ENCODE measurements at regions not wholly inside any gene's neighbourhood (a gene's known extent, or its start where the extent isn't known, plus 50 kb on each side); places are given as distances from the start of the nearest gene placed in this dataset.

- DNase-seq = peak; percentile 27
Measured at GRCh38 chr11:127451861-127452260, 451.3 kb upstream of the KIRREL3 start.

GRCh38 chr11:127448101-127448500, 447.5 kb upstream of the KIRREL3 start:
- DNase-seq = no peak

GRCh38 chr11:127445476-127445875, 444.9 kb upstream of the KIRREL3 start:
- no peak for DNase-seq

- DNase-seq = no peak
Measured at GRCh38 chr11:127443297-127443696, 442.7 kb upstream of the KIRREL3 start.

GRCh38 chr11:127440616-127441015, 440.0 kb upstream of the KIRREL3 start:
- no peak for DNase-seq

GRCh38 chr11:127425281-127425680, 424.7 kb upstream of the KIRREL3 start:
- DNase-seq = no peak

GRCh38 chr11:127424661-127425060, 424.1 kb upstream of the KIRREL3 start:
- no peak for DNase-seq

- DNase-seq = no peak
Measured at GRCh38 chr11:127420139-127420538, 419.6 kb upstream of the KIRREL3 start.

- DNase-seq = no peak
Measured at GRCh38 chr11:127412722-127413380, 412.3 kb upstream of the KIRREL3 start.

- DNase-seq = no peak
Measured at GRCh38 chr11:127412234-127412633, 411.7 kb upstream of the KIRREL3 start.

- no peak for DNase-seq
Measured at GRCh38 chr11:127411283-127411682, 410.7 kb upstream of the KIRREL3 start.

- no peak for DNase-seq
Measured at GRCh38 chr11:127395034-127395433, 394.5 kb upstream of the KIRREL3 start.

GRCh38 chr11:127393460-127393997, 393.0 kb upstream of the KIRREL3 start:
- no peak for DNase-seq

GRCh38 chr11:127392575-127392974, 392.0 kb upstream of the KIRREL3 start:
- DNase-seq = no peak

GRCh38 chr11:127390465-127390864, 389.9 kb upstream of the KIRREL3 start:
- no peak for DNase-seq

- DNase-seq = peak; percentile 22
Measured at GRCh38 chr11:127385071-127385470, 384.5 kb upstream of the KIRREL3 start.

GRCh38 chr11:127383026-127383425, 382.5 kb upstream of the KIRREL3 start:
- DNase-seq = peak; percentile 31

GRCh38 chr11:127381247-127381646, 380.7 kb upstream of the KIRREL3 start:
- no peak for DNase-seq

- DNase-seq = no peak
Measured at GRCh38 chr11:127379686-127380085, 379.1 kb upstream of the KIRREL3 start.

- peak; percentile 54 for DNase-seq
Measured at GRCh38 chr11:127376301-127376700, 375.7 kb upstream of the KIRREL3 start.

GRCh38 chr11:127369356-127369755, 368.8 kb upstream of the KIRREL3 start:
- no peak for DNase-seq

- no peak for DNase-seq
Measured at GRCh38 chr11:127362754-127363308, 362.3 kb upstream of the KIRREL3 start.

- no peak for DNase-seq
Measured at GRCh38 chr11:127358160-127358559, 357.6 kb upstream of the KIRREL3 start.

- no peak for DNase-seq
Measured at GRCh38 chr11:127350476-127350875, 349.9 kb upstream of the KIRREL3 start.

Measured in right hindlimb (tissue), 1 donor.